ENCODE measurements at regions not wholly inside any gene's neighbourhood (a gene's known extent, or its start where the extent isn't known, plus 50 kb on each side); places are given as distances from the start of the nearest gene placed in this dataset.

- no peak for TF ChIP-seq CTCF (IDR thresholded peaks at IDR 0.05)
- TF ChIP-seq POLR2A (IDR thresholded peaks at IDR 0.05) = no peak
- Histone ChIP-seq H3K4me3 (no peak overlapping the region), H3K9me3 (no peaks in the 10 kb centered on the region), H3K36me3 (no peaks in the 10 kb centered on the region), H3K4me1 (no peaks in the 10 kb centered on the region), H3K27me3 (no peaks in the 10 kb centered on the region), H3K27ac (no peak overlapping the region)
- ATAC-seq (no peak), DNase-seq (no peak)
- intact Hi-C loops (cut with DNase I) = no loop called here
- 59 to 66% (median 64%) methylated on average over 3 of the region's 3 CpGs for WGBS, 4 donors
Observed at GRCh38 chr3:104106276-104106675, 1260.4 kb upstream of the ALCAM start.

- no peaks in the 10 kb centered on the region for H3K4me1 ChIP-seq
- no peak for DNase-seq
- H3K36me3 ChIP-seq = no peaks in the 10 kb centered on the region
- intact Hi-C loops (cut with DNase I) = no loop called here
- H3K27me3 ChIP-seq = no peaks in the 10 kb centered on the region
- no peak for ATAC-seq
- no peaks in the 10 kb centered on the region for H3K9me3 ChIP-seq
- WGBS, 4 donors = 47 to 65% (median 63%) methylated on average over 2 of the region's 2 CpGs
- no peak overlapping the region for H3K4me3 ChIP-seq
- no peak for TF ChIP-seq CTCF (IDR thresholded peaks at IDR 0.05)
- no peak for TF ChIP-seq POLR2A (IDR thresholded peaks at IDR 0.05)
- no peak overlapping the region for H3K27ac ChIP-seq
Observed at GRCh38 chr3:104108522-104108921, 1258.2 kb upstream of the ALCAM start.

- Histone ChIP-seq H3K27ac (no peak overlapping the region), H3K4me3 (no peak overlapping the region), H3K4me1 (no peaks in the 10 kb centered on the region), H3K27me3 (no peaks in the 10 kb centered on the region), H3K9me3 (peaks cover 0 to 21% (median 11%) of the 10 kb centered on the region in 12 donors), H3K36me3 (no peaks in the 10 kb centered on the region)
- no peak for DNase-seq
- intact Hi-C loops (cut with DNase I) = no loop called here
- no peak for ATAC-seq
- WGBS, 4 donors = 86 to 96% (median 90%) methylated on average over 4 of the region's 4 CpGs
- TF ChIP-seq POLR2A (IDR thresholded peaks at IDR 0.05) = no peak
- no peak for TF ChIP-seq CTCF (IDR thresholded peaks at IDR 0.05)
Observed at GRCh38 chr3:104126463-104126862, 1240.2 kb upstream of the ALCAM start.

- Histone ChIP-seq H3K9me3 (peaks cover 0 to 21% (median 11%) of the 10 kb centered on the region in 12 donors), H3K36me3 (no peaks in the 10 kb centered on the region), H3K4me1 (no peaks in the 10 kb centered on the region), H3K27ac (no peak overlapping the region), H3K27me3 (no peaks in the 10 kb centered on the region), H3K4me3 (no peak overlapping the region)
- no peak for ATAC-seq
- TF ChIP-seq CTCF (IDR thresholded peaks at IDR 0.05) (no peak), POLR2A (IDR thresholded peaks at IDR 0.05) (no peak)
- DNase-seq = no peak
- WGBS, 4 donors = 83 to 88% (median 86%) methylated on average over 7 of the region's 7 CpGs
- intact Hi-C loops (cut with DNase I) = no loop called here
Observed at GRCh38 chr3:104126864-104127553, 1239.7 kb upstream of the ALCAM start.
